ENCODE measurements at regions not wholly inside any gene's neighbourhood (a gene's known extent, or its start where the extent isn't known, plus 50 kb on each side); places are given as distances from the start of the nearest gene placed in this dataset.

GRCh38 chr15:91523596-91523995 lies 329.9 kb upstream of the SLCO3A1 start:
- Histone ChIP-seq H2AFZ (no peak overlapping the region), H3K4me1 (ENCODE audit: insufficient read depth) (no peaks in the 10 kb centered on the region), H3K36me3 (ENCODE audit: insufficient read depth) (no peaks in the 10 kb centered on the region), H3K4me2 (no peak overlapping the region), H3K79me2 (replicated peaks; ENCODE audit: insufficient read depth) (no peaks in the 10 kb centered on the region), H4K20me1 (replicated peaks; ENCODE audit: insufficient read depth) (no peaks in the 10 kb centered on the region), H3K27ac (ENCODE audit: low read depth) (no peak overlapping the region), H3K4me3 (no peak overlapping the region), H3K9me2 (ENCODE audit: insufficient read depth) (no peaks in the 10 kb centered on the region; the same call in 1 of the 2 replicates), H3K27me3 (ENCODE audit: insufficient read depth) (no peaks in the 10 kb centered on the region), H3F3A (replicated peaks; ENCODE audit: low read depth) (no peaks in the 10 kb centered on the region)
- H3K36me3 Mint-ChIP-seq (ENCODE audit: low read depth) = peaks cover 17% of the 10 kb centered on the region; the same call in 2 of the 3 replicates
- no peak overlapping the region for H3K27ac Mint-ChIP-seq
- TF ChIP-seq STAT1 (IDR thresholded peaks at IDR 0.05; ENCODE audit: unreplicated experiment) (no peak), CREB1 (CRISPR knock-in tag; IDR thresholded peaks at IDR 0.05; ENCODE audit: low read depth) (no peak), POLR2AphosphoS5 (IDR thresholded peaks at IDR 0.05; ENCODE audit: low read depth) (no peak), CTCF (conservative IDR thresholded peaks at IDR 0.05; ENCODE audit: low read depth in 2 of 2) (no peak), ZNF114 (CRISPR knock-in tag; IDR thresholded peaks at IDR 0.05) (no peak), ETS1 (IDR thresholded peaks at IDR 0.05) (no peak), EZH2 (IDR thresholded peaks at IDR 0.05; ENCODE audit: low read depth, unreplicated experiment) (no peak), ZNF462 (CRISPR knock-in tag; IDR thresholded peaks at IDR 0.05) (no peak), NANOG (IDR thresholded peaks at IDR 0.05; ENCODE audit: borderline replicate concordance) (no peak), ZNF331 (CRISPR knock-in tag; IDR thresholded peaks at IDR 0.05; ENCODE audit: low read depth) (no peak), REST (IDR thresholded peaks at IDR 0.05; ENCODE audit: unreplicated experiment) (no peak), EZH2phosphoT487 (IDR thresholded peaks at IDR 0.05; ENCODE audit: unreplicated experiment) (no peak), JUNB (IDR thresholded peaks at IDR 0.05; ENCODE audit: unreplicated experiment) (no peak)
- DNase-seq (ENCODE audit: low spot score) (no peak), ATAC-seq (no peak)
- peaks cover 33% of the 10 kb centered on the region for H3K9me3 Mint-ChIP-seq
- no peak overlapping the region for H3K4me3 Mint-ChIP-seq
- no peaks in the 10 kb centered on the region for H3K4me1 Mint-ChIP-seq
- H3K27me3 Mint-ChIP-seq (ENCODE audit: insufficient read depth, low read depth, poor library complexity) = peaks cover 4% of the 10 kb centered on the region
